ENCODE measurements at regions not wholly inside any gene's neighbourhood (a gene's known extent, or its start where the extent isn't known, plus 50 kb on each side); places are given as distances from the start of the nearest gene placed in this dataset.
A peak's percentile ranks its signal among the peaks of the same experiment; 100 is the strongest.

GRCh38 chr10:111578076-111578475 is 501.2 kb downstream of the ADRA2A start:
- peaks cover 0 to 7% (median 1%) of the 10 kb centered on the region in 7 donors for H3K9me3 Mint-ChIP-seq
- H3K27me3 Mint-ChIP-seq = peaks cover 4% of the 10 kb centered on the region
- no peaks in the 10 kb centered on the region for H3K36me3 Mint-ChIP-seq
- H3K4me3 Mint-ChIP-seq = no peak overlapping the region
- no peaks in the 10 kb centered on the region for H3K4me1 ChIP-seq (ENCODE audit: control insufficient read depth, insufficient read depth, low read length, poor library complexity, severe bottlenecking)
- H3K27me3 ChIP-seq (ENCODE audit: control insufficient read depth, insufficient read depth, low read length) = peaks cover 2% of the 10 kb centered on the region
- no peaks in the 10 kb centered on the region for H3K36me3 ChIP-seq (ENCODE audit: control insufficient read depth, insufficient read depth, low read length)
- H3K4me3 ChIP-seq (ENCODE audit: low read depth, low read length) = no peak overlapping the region
- no peak overlapping the region for H3K27ac ChIP-seq (ENCODE audit: insufficient read depth, low read length, poor library complexity, severe bottlenecking)
- DNase-seq (no peak), ATAC-seq (ENCODE audit: low read depth in 2 of 2) (no peak)
- H3K4me1 Mint-ChIP-seq = no peaks in the 10 kb centered on the region
- H3K9me3 ChIP-seq (ENCODE audit: control insufficient read depth in 2 of 2, low read length in 2 of 2) = no peaks in the 10 kb centered on the region
- H3K27ac Mint-ChIP-seq = no peak overlapping the region

DNA sequence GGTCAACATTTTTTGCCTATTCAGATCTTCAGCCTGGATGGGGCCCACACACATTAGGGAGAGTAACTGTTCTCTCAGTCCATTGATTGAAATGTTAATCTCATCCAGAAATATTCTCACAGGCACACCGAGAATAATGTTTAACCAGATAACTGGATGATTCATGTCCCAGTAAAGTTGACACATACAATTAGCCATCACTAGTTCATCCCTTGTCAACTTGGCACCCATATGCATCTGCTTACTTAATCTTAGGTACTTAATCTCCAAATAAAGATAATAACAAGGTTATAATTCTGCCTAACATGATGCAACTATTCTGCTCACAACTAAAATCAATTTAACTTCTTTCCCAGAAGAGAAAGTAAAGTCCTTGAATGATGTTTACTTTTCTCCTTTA is 502.6 kb downstream of the ADRA2A start:
- Histone ChIP-seq H3K36me3 (ENCODE audit: control insufficient read depth, insufficient read depth, low read length) (no peaks in the 10 kb centered on the region), H3K4me3 (ENCODE audit: low read depth, low read length) (no peak overlapping the region), H3K27ac (ENCODE audit: insufficient read depth, low read length, poor library complexity, severe bottlenecking) (no peak overlapping the region), H3K4me1 (ENCODE audit: control insufficient read depth, insufficient read depth, low read length, poor library complexity, severe bottlenecking) (no peaks in the 10 kb centered on the region), H3K9me3 (ENCODE audit: control insufficient read depth in 2 of 2, low read length in 2 of 2) (no peaks in the 10 kb centered on the region), H3K27me3 (ENCODE audit: control insufficient read depth, insufficient read depth, low read length) (peaks cover 2% of the 10 kb centered on the region)
- Mint-ChIP-seq H3K36me3 (no peaks in the 10 kb centered on the region), H3K27me3 (peaks cover 4% of the 10 kb centered on the region), H3K4me1 (no peaks in the 10 kb centered on the region), H3K4me3 (no peak overlapping the region), H3K9me3 (peaks cover 0 to 4% (median 1%) of the 10 kb centered on the region in 7 donors), H3K27ac (no peak overlapping the region)
- no peak for DNase-seq
- no peak for ATAC-seq (ENCODE audit: low read depth in 2 of 2)

GRCh38 chr10:111590703-111591102 is 513.9 kb downstream of the ADRA2A start:
- peak overlapping the region in 1 of 3 donors; percentile 28 for H3K27ac Mint-ChIP-seq
- Histone ChIP-seq H3K27ac (ENCODE audit: insufficient read depth, low read length, poor library complexity, severe bottlenecking) (no peak overlapping the region), H3K4me3 (ENCODE audit: low read depth, low read length) (no peak overlapping the region), H3K36me3 (ENCODE audit: control insufficient read depth, insufficient read depth, low read length) (no peaks in the 10 kb centered on the region), H3K27me3 (ENCODE audit: control insufficient read depth, insufficient read depth, low read length) (no peaks in the 10 kb centered on the region), H3K9me3 (ENCODE audit: control insufficient read depth in 2 of 2, low read length in 2 of 2) (no peaks in the 10 kb centered on the region), H3K4me1 (ENCODE audit: control insufficient read depth, insufficient read depth, low read length, poor library complexity, severe bottlenecking) (no peaks in the 10 kb centered on the region)
- H3K4me3 Mint-ChIP-seq = no peak overlapping the region
- peaks cover 0 to 2% (median 0%) of the 10 kb centered on the region in 7 donors for H3K9me3 Mint-ChIP-seq
- no peak for ATAC-seq (ENCODE audit: low read depth in 2 of 2)
- no peaks in the 10 kb centered on the region for H3K27me3 Mint-ChIP-seq
- H3K36me3 Mint-ChIP-seq = no peaks in the 10 kb centered on the region
- no peak for DNase-seq
- no peaks in the 10 kb centered on the region for H3K4me1 Mint-ChIP-seq

DNA sequence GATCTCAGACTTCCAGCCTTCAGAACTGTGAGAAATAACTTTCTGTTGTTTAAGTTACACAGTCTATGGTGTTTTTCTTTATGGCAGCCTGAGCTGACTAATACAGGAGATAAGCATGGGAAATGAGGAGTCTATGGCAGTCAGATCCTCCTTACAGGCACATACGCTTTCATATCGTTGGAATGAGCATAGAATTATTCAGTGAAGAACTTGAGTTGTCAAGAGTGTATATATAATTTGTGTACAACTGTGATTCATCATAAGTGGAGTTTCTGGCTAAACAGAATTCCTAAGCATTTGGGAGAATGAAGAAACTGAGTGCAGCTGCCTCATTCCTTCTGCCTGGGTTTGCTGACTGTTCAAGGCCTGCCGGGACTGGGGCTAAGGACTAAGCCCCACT is 516.7 kb downstream of the ADRA2A start:
- no peak overlapping the region for H3K4me3 Mint-ChIP-seq
- no peaks in the 10 kb centered on the region for H3K36me3 Mint-ChIP-seq
- no peaks in the 10 kb centered on the region for H3K4me1 Mint-ChIP-seq
- H3K27ac Mint-ChIP-seq = no peak overlapping the region
- DNase-seq (no peak), ATAC-seq (ENCODE audit: low read depth in 2 of 2) (no peak)
- no peaks in the 10 kb centered on the region for H3K36me3 ChIP-seq (ENCODE audit: control insufficient read depth, insufficient read depth, low read length)
- H3K4me3 ChIP-seq (ENCODE audit: low read depth, low read length) = no peak overlapping the region
- no peaks in the 10 kb centered on the region for H3K9me3 ChIP-seq (ENCODE audit: control insufficient read depth in 2 of 2, low read length in 2 of 2)
- no peaks in the 10 kb centered on the region for H3K4me1 ChIP-seq (ENCODE audit: control insufficient read depth, insufficient read depth, low read length, poor library complexity, severe bottlenecking)
- no peaks in the 10 kb centered on the region for H3K27me3 Mint-ChIP-seq
- no peaks in the 10 kb centered on the region for H3K27me3 ChIP-seq (ENCODE audit: control insufficient read depth, insufficient read depth, low read length)
- H3K9me3 Mint-ChIP-seq = peaks cover 0 to 2% (median 0%) of the 10 kb centered on the region in 7 donors
- H3K27ac ChIP-seq (ENCODE audit: insufficient read depth, low read length, poor library complexity, severe bottlenecking) = no peak overlapping the region

GRCh38 chr10:111595173-111595572 is 518.3 kb downstream of the ADRA2A start:
- Mint-ChIP-seq H3K9me3 (peaks cover 0 to 2% (median 0%) of the 10 kb centered on the region in 7 donors), H3K4me3 (no peak overlapping the region), H3K36me3 (no peaks in the 10 kb centered on the region), H3K27ac (no peak overlapping the region), H3K4me1 (no peaks in the 10 kb centered on the region), H3K27me3 (no peaks in the 10 kb centered on the region)
- Histone ChIP-seq H3K36me3 (ENCODE audit: control insufficient read depth, insufficient read depth, low read length) (no peaks in the 10 kb centered on the region), H3K4me3 (ENCODE audit: low read depth, low read length) (no peak overlapping the region), H3K27me3 (ENCODE audit: control insufficient read depth, insufficient read depth, low read length) (no peaks in the 10 kb centered on the region), H3K27ac (ENCODE audit: insufficient read depth, low read length, poor library complexity, severe bottlenecking) (no peak overlapping the region), H3K4me1 (ENCODE audit: control insufficient read depth, insufficient read depth, low read length, poor library complexity, severe bottlenecking) (no peaks in the 10 kb centered on the region), H3K9me3 (ENCODE audit: control insufficient read depth in 2 of 2, low read length in 2 of 2) (no peaks in the 10 kb centered on the region)
- ATAC-seq (ENCODE audit: low read depth in 2 of 2) (no peak), DNase-seq (no peak)

GRCh38 chr10:111598433-111599059 is 521.7 kb downstream of the ADRA2A start:
- Mint-ChIP-seq H3K36me3 (no peaks in the 10 kb centered on the region), H3K4me3 (no peak overlapping the region), H3K27me3 (no peaks in the 10 kb centered on the region), H3K4me1 (no peaks in the 10 kb centered on the region), H3K9me3 (peaks cover 0 to 5% (median 0%) of the 10 kb centered on the region in 7 donors), H3K27ac (no peak overlapping the region)
- Histone ChIP-seq H3K36me3 (ENCODE audit: control insufficient read depth, insufficient read depth, low read length) (no peaks in the 10 kb centered on the region), H3K27ac (ENCODE audit: insufficient read depth, low read length, poor library complexity, severe bottlenecking) (no peak overlapping the region), H3K4me3 (ENCODE audit: low read depth, low read length) (no peak overlapping the region), H3K27me3 (ENCODE audit: control insufficient read depth, insufficient read depth, low read length) (no peaks in the 10 kb centered on the region), H3K9me3 (ENCODE audit: control insufficient read depth in 2 of 2, low read length in 2 of 2) (no peaks in the 10 kb centered on the region), H3K4me1 (ENCODE audit: control insufficient read depth, insufficient read depth, low read length, poor library complexity, severe bottlenecking) (no peaks in the 10 kb centered on the region)
- DNase-seq = peak; percentile 4 to 54 (median 36)
- ATAC-seq (ENCODE audit: low read depth in 2 of 2) = peak; percentile 25 to 53

DNA sequence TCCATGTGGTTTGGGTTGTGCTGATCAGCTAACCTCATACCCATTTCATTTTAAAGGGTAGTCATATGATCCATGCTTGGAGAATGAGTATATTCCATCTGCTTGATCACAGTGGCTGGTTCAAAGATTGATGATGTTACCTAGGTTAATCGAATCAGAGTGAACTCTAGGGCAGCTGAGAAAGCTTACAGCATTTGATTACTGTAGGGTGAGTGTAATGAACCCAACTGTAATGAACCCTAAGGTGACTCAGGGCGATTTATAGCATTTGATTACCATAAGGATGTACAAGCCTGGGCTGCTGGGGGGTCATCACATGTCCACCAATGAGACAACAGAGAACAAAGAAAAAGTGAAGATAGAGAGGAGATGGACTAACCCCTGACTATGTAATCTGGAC is 523.1 kb downstream of the ADRA2A start:
- DNase-seq (no peak), ATAC-seq (ENCODE audit: low read depth in 2 of 2) (no peak)
- no peaks in the 10 kb centered on the region for H3K27me3 ChIP-seq (ENCODE audit: control insufficient read depth, insufficient read depth, low read length)
- H3K4me3 ChIP-seq (ENCODE audit: low read depth, low read length) = no peak overlapping the region
- no peaks in the 10 kb centered on the region for H3K9me3 ChIP-seq (ENCODE audit: control insufficient read depth in 2 of 2, low read length in 2 of 2)
- no peaks in the 10 kb centered on the region for H3K27me3 Mint-ChIP-seq
- H3K4me3 Mint-ChIP-seq = no peak overlapping the region
- H3K9me3 Mint-ChIP-seq = peaks cover 0 to 5% (median 0%) of the 10 kb centered on the region in 7 donors
- no peaks in the 10 kb centered on the region for H3K36me3 Mint-ChIP-seq
- H3K27ac Mint-ChIP-seq = no peak overlapping the region
- no peaks in the 10 kb centered on the region for H3K4me1 ChIP-seq (ENCODE audit: control insufficient read depth, insufficient read depth, low read length, poor library complexity, severe bottlenecking)
- H3K27ac ChIP-seq (ENCODE audit: insufficient read depth, low read length, poor library complexity, severe bottlenecking) = no peak overlapping the region
- H3K4me1 Mint-ChIP-seq = no peaks in the 10 kb centered on the region
- H3K36me3 ChIP-seq (ENCODE audit: control insufficient read depth, insufficient read depth, low read length) = no peaks in the 10 kb centered on the region

DNA sequence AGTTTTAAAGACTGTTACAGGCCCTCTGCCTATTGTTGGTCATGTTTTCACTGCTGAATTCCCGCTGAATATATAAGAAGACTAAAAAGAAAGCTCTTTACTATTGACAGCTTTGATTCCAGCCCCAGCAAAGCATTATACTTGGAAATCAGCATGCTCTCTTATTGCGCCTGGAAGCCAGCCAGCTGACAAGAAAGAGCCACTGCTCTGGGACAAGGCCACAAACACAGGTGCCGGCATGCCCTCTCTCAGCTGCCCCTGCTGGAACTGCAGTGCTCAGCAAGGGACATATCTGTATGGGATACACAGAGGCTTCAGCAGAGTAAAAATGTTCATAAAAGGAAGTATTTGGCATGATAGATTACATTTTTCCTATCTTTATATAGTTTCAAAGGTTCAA is 523.9 kb downstream of the ADRA2A start:
- Histone ChIP-seq H3K27ac (ENCODE audit: insufficient read depth, low read length, poor library complexity, severe bottlenecking) (no peak overlapping the region), H3K36me3 (ENCODE audit: control insufficient read depth, insufficient read depth, low read length) (no peaks in the 10 kb centered on the region), H3K4me1 (ENCODE audit: control insufficient read depth, insufficient read depth, low read length, poor library complexity, severe bottlenecking) (no peaks in the 10 kb centered on the region), H3K27me3 (ENCODE audit: control insufficient read depth, insufficient read depth, low read length) (no peaks in the 10 kb centered on the region), H3K4me3 (ENCODE audit: low read depth, low read length) (no peak overlapping the region), H3K9me3 (ENCODE audit: control insufficient read depth in 2 of 2, low read length in 2 of 2) (no peaks in the 10 kb centered on the region)
- ATAC-seq (ENCODE audit: low read depth in 2 of 2) (no peak), DNase-seq (no peak)
- H3K27me3 Mint-ChIP-seq = no peaks in the 10 kb centered on the region
- peaks cover 0 to 9% (median 0%) of the 10 kb centered on the region in 7 donors for H3K9me3 Mint-ChIP-seq
- no peaks in the 10 kb centered on the region for H3K36me3 Mint-ChIP-seq
- no peak overlapping the region for H3K27ac Mint-ChIP-seq
- H3K4me1 Mint-ChIP-seq = no peaks in the 10 kb centered on the region
- no peak overlapping the region for H3K4me3 Mint-ChIP-seq
